PC-3 (cell line): ENCODE measurements at regions not wholly inside any gene's neighbourhood (a gene's known extent, or its start where the extent isn't known, plus 50 kb on each side); places are given as distances from the start of the nearest gene placed in this dataset.
"Not testable (repeated sequence)": the region's sequence is repeated elsewhere in the genome, so short reads cannot be mapped to it uniquely, and the experiment has no call there.

ENCODE experiments used
- ATAC-seq: fragments of 200-7000 bp; cut with Tn5 transposase; 2 replicates; pipeline ENCODE4 v1.9.1; 2020; ENCODE audit warnings: mild to moderate bottlenecking, moderate library complexity
- BruUV-seq: library from RNA; stranded (reverse); fragments of 400-500 nt; replicated peaks from 2 replicates; lab custom pipeline; 2021; lab: Mats Ljungman, UMichigan
- CTCF ChIA-PET: fragments of 300-600 bp; sonication (Branson Sonifier 250); formaldehyde crosslinking; loops from one replicate; lab custom pipeline; 2022; ENCODE audit warnings: antibody characterized with exemption; lab: Charles Lee
- POLR2A ChIA-PET: fragments of 300-600 bp; sonication (Branson Sonifier 250); formaldehyde crosslinking; loops from one replicate; lab custom pipeline; 2022; ENCODE audit warnings: antibody characterized with exemption; ENCODE audit not compliant: unreplicated experiment; lab: Charles Lee
- DNase-seq: peaks from one replicate; pipeline ENCODE4 v3.0.0-alpha.2; 2015
- H2AFZ ChIP-seq: fragments of 300-600 bp; sonication (generic); 2 replicates; pipeline ENCODE4 v1.6.0; 2016; ENCODE audit warnings: antibody characterized with exemption, low read length
- H3F3A ChIP-seq: fragments of 300-600 bp; sonication (generic); one replicate; pipeline ENCODE4 v1.6.0; 2017; ENCODE audit warnings: antibody characterized with exemption, low read length, control low read depth, mild to moderate bottlenecking; ENCODE audit not compliant: unreplicated experiment
- H3K27ac ChIP-seq: fragments of 300-600 bp; sonication (generic); 2 replicates; pipeline ENCODE4 v1.5.1; 2016; ENCODE audit warnings: mild to moderate bottlenecking, low read length
- H3K27me3 ChIP-seq: fragments of 300-600 bp; sonication (generic); 2 replicates; pipeline ENCODE4 v1.6.1; 2016; ENCODE audit warnings: low read length, mixed read lengths
- H3K36me3 ChIP-seq: fragments of 300-600 bp; sonication (generic); 2 replicates; pipeline ENCODE4 v1.6.1; 2016; ENCODE audit warnings: low read depth, mixed run types, low read length, mixed read lengths
- H3K4me1 ChIP-seq: fragments of 300-600 bp; sonication (generic); 2 replicates; pipeline ENCODE4 v1.5.1; 2016; ENCODE audit warnings: low read length; ENCODE audit not compliant: insufficient read depth
- H3K4me2 ChIP-seq: fragments of 300-600 bp; sonication (generic); 2 replicates; pipeline ENCODE4 v1.6.0; 2016; ENCODE audit warnings: low read length
- H3K4me3 ChIP-seq: fragments of 300-600 bp; sonication (generic); 2 replicates; pipeline ENCODE4 v1.5.1; 2016; ENCODE audit warnings: mild to moderate bottlenecking, low read length, mixed read lengths
- H3K79me2 ChIP-seq: fragments of 300-600 bp; sonication (generic); 2 replicates; pipeline ENCODE4 v1.6.1; 2017; ENCODE audit warnings: low read length, mixed read lengths
- H3K9ac ChIP-seq: fragments of 300-600 bp; sonication (generic); 2 replicates; pipeline ENCODE4 v1.6.0; 2016; ENCODE audit warnings: mild to moderate bottlenecking, low read length
- H3K9me2 ChIP-seq: fragments of 300-600 bp; sonication (generic); replicated peaks from 2 replicates; pipeline ENCODE4 v1.6.1; 2016; ENCODE audit warnings: mixed run types, low read length, mixed read lengths
- H3K9me3 ChIP-seq: fragments of 300-600 bp; sonication (generic); 2 replicates; pipeline ENCODE4 v1.6.1; 2016; ENCODE audit warnings: low read length, mixed read lengths
- H4K20me1 ChIP-seq: fragments of 300-600 bp; sonication (generic); 2 replicates; pipeline ENCODE4 v1.6.1; 2016; ENCODE audit warnings: low read length, mixed read lengths
- CTCF ChIP-seq: fragments of 300-600 bp; sonication (generic); conservative IDR thresholded peaks from 2 replicates; pipeline ENCODE4 v1.5.1; 2017; ENCODE audit warnings: antibody characterized with exemption, low read depth, mild to moderate bottlenecking, low read length
- EZH2 ChIP-seq: fragments of 300-600 bp; sonication (generic); IDR thresholded peaks from one replicate; pipeline ENCODE4 v1.6.1; 2017; ENCODE audit warnings: antibody characterized with exemption, mild to moderate bottlenecking, low read length; ENCODE audit not compliant: unreplicated experiment
- EZH2phosphoT487 ChIP-seq: fragments of 300-600 bp; sonication (generic); IDR thresholded peaks from 2 replicates; pipeline ENCODE4 v1.6.1; 2018; ENCODE audit warnings: mild to moderate bottlenecking, antibody characterized with exemption, low read length, borderline replicate concordance
- intact Hi-C: fragments of 100-400 bp; cut with micrococcal nuclease; formaldehyde crosslinking; loops from 2 replicates; pipeline ENCODE4 v1.9.0; 2023

- H3K27ac ChIP-seq, H3F3A ChIP-seq, DNase-seq, H3K9ac ChIP-seq, H3K4me1 ChIP-seq, BruUV-seq, H4K20me1 ChIP-seq, CTCF ChIA-PET, H3K79me2 ChIP-seq, ATAC-seq, H3K27me3 ChIP-seq, H2AFZ ChIP-seq, POLR2A ChIA-PET, H3K4me2 ChIP-seq, intact Hi-C loops, H3K9me2 ChIP-seq, H3K4me3 ChIP-seq: not testable (repeated sequence)
- peaks cover 11% of the 10 kb centered on the region; the same call in 1 of the 2 replicates for H3K36me3 ChIP-seq
- peaks cover 18% of the 10 kb centered on the region; the same call in 1 of the 2 replicates for H3K9me3 ChIP-seq
Observed at GRCh38 chr10:42533866-42534265, 104.5 kb downstream of the ZNF33B start.

DNA sequence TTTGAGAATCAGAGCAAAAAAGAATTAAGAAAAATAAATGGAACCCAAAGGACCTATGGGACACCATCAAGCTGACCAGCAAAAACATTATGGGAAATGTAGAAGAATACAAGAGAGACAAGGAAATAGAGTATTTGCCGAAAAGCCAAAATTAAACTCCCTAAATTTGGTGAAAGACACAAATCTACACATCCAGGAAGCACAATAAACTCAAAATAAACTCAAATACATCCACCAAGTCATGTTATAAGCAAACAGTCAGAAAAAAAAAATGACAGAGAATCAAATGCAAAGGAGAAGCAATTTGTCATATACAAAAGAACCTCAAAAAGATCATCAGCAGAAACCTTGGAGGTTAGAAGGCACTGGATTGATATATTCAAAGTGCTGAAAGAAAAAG lies 105.4 kb downstream of the ZNF33B start:
- Histone ChIP-seq H3K4me1 (no peaks in the 10 kb centered on the region), H3K27ac (no peak overlapping the region), H3K9ac (no peak overlapping the region), H3K79me2 (no peaks in the 10 kb centered on the region), H3K27me3 (no peaks in the 10 kb centered on the region), H3K9me2 (no peaks in the 10 kb centered on the region), H2AFZ (no peak overlapping the region), H4K20me1 (no peaks in the 10 kb centered on the region), H3K4me2 (no peak overlapping the region), H3K36me3 (peaks cover 11% of the 10 kb centered on the region; the same call in 1 of the 2 replicates), H3K9me3 (peaks cover 18% of the 10 kb centered on the region; the same call in 1 of the 2 replicates), H3K4me3 (no peak overlapping the region), H3F3A (no peaks in the 10 kb centered on the region)
- TF ChIP-seq EZH2phosphoT487 (no peak), CTCF (no peak), EZH2 (no peak)
- POLR2A ChIA-PET: no interaction called here
- ATAC-seq (no peak), DNase-seq (no peak)
- CTCF ChIA-PET: no interaction called here
- intact Hi-C loops: no loop called here
- BruUV-seq: no TSS peak

DNA sequence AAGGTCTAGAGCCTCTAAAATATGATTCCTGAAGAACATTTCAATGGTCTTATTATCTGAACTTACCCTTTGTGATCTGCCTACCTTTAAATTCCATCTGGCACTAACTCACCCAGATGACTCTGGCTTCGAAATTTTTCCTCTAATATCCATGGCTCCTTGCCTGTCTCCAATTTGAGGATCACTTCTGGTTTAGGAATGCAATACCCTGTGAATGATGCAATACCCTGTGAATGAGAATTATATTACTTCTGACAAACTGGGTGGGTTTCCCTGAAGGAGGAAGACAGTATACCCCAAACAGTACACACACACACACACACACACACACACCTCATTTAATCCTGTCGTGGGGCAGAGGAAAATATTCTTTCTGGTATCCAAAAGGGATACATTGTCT lies 115.3 kb downstream of the ZNF33B start:
- no peak overlapping the region for H3K27ac ChIP-seq
- no peaks in the 10 kb centered on the region for H3K9me2 ChIP-seq
- no peak overlapping the region for H3K4me2 ChIP-seq
- H4K20me1 ChIP-seq: no peaks in the 10 kb centered on the region
- H3K36me3 ChIP-seq: peaks cover 69% of the 10 kb centered on the region
- H3K79me2 ChIP-seq: no peaks in the 10 kb centered on the region
- no TSS peak for BruUV-seq
- peaks cover 50% of the 10 kb centered on the region for H3K9me3 ChIP-seq
- no peaks in the 10 kb centered on the region for H3K4me1 ChIP-seq
- TF ChIP-seq CTCF (no peak), EZH2 (no peak), EZH2phosphoT487 (no peak)
- ChIA-PET CTCF (no interaction called here), POLR2A (no interaction called here)
- H3K9ac ChIP-seq: no peak overlapping the region
- ATAC-seq (no peak), DNase-seq (no peak)
- no peak overlapping the region for H2AFZ ChIP-seq
- no peak overlapping the region for H3K4me3 ChIP-seq
- no peaks in the 10 kb centered on the region for H3K27me3 ChIP-seq
- no peaks in the 10 kb centered on the region for H3F3A ChIP-seq
- intact Hi-C loops: no loop called here
